ENCODE measurements at regions not wholly inside any gene's neighbourhood (a gene's known extent, or its start where the extent isn't known, plus 50 kb on each side); places are given as distances from the start of the nearest gene placed in this dataset.

- POLR2A ChIA-PET: no interaction called here
- Mint-ChIP-seq H3K27ac (no peak overlapping the region), H3K4me3 (no peak overlapping the region), H3K27me3 (no peaks in the 10 kb centered on the region), H3K9me3 (ENCODE audit: insufficient read depth) (no peaks in the 10 kb centered on the region), H3K4me1 (no peaks in the 10 kb centered on the region)
- no peak overlapping the region for H3K27ac ChIP-seq (ENCODE audit: low read length in 2 of 2)
- H3K9ac ChIP-seq (ENCODE audit: low read length): no peak overlapping the region
- no peak overlapping the region for H3K4me3 ChIP-seq (ENCODE audit: control extremely low read depth in 1 of 5, extremely low read depth in 1 of 5, insufficient read depth in 1 of 5, low read depth in 2 of 5, low read length in 4 of 5)
- no peaks in the 10 kb centered on the region for H3K4me1 ChIP-seq (ENCODE audit: control insufficient read depth in 2 of 2, insufficient read depth in 2 of 2, low read length in 2 of 2)
- no peak for ATAC-seq (ENCODE audit: low read depth)
- H3K36me3 ChIP-seq (replicated peaks in 1 of 2; ENCODE audit: control extremely low read depth in 1 of 2, control insufficient read depth in 1 of 2, extremely low read depth in 1 of 2, insufficient read depth in 2 of 2, low read length in 1 of 2): no peaks in the 10 kb centered on the region
- H2AFZ ChIP-seq (ENCODE audit: insufficient read depth, low read depth, low read length, poor library complexity, severe bottlenecking): no peak overlapping the region
- H3K79me2 ChIP-seq (ENCODE audit: control insufficient read depth, insufficient read depth, low read length): no peaks in the 10 kb centered on the region
- no peak for DNase-seq
- H3K27me3 ChIP-seq (replicated peaks in 1 of 4; ENCODE audit: control extremely low read depth in 1 of 4, control insufficient read depth in 3 of 4, insufficient read depth in 4 of 4, low read length in 3 of 4): no peaks in the 10 kb centered on the region
- no peak overlapping the region for H3K4me2 ChIP-seq (replicated peaks; ENCODE audit: low read depth, low read length, poor library complexity, severe bottlenecking)
- no peaks in the 10 kb centered on the region for H3K9me3 ChIP-seq (ENCODE audit: control extremely low read depth in 1 of 3, control insufficient read depth in 2 of 3, insufficient read depth in 1 of 3, low read length in 2 of 3)
- CTCF ChIA-PET: no interaction called here
- H4K20me1 ChIP-seq (ENCODE audit: control insufficient read depth, insufficient read depth, low read length, poor library complexity, severe bottlenecking): no peaks in the 10 kb centered on the region
- intact Hi-C loops (cut with micrococcal nuclease): no loop called here
- TF ChIP-seq EZH2 (IDR thresholded peaks at IDR 0.05; ENCODE audit: borderline replicate concordance, insufficient read depth, low read depth, low read length, poor library complexity, severe bottlenecking) (no peak), CTCF (IDR thresholded peaks at IDR 0.05) (no peak)
Measured at GRCh38 chr3:152094406-152094805, 174.3 kb upstream of the MBNL1 start.

GRCh38 chr3:152095472-152095871 lies 173.3 kb upstream of the MBNL1 start:
- POLR2A ChIA-PET: no interaction called here
- TF ChIP-seq CTCF (IDR thresholded peaks at IDR 0.05) (no peak), EZH2 (IDR thresholded peaks at IDR 0.05; ENCODE audit: borderline replicate concordance, insufficient read depth, low read depth, low read length, poor library complexity, severe bottlenecking) (no peak)
- H3K79me2 ChIP-seq (ENCODE audit: control insufficient read depth, insufficient read depth, low read length): no peaks in the 10 kb centered on the region
- no peak overlapping the region for H3K4me3 ChIP-seq (ENCODE audit: control extremely low read depth in 1 of 5, extremely low read depth in 1 of 5, insufficient read depth in 1 of 5, low read depth in 2 of 5, low read length in 4 of 5)
- Mint-ChIP-seq H3K4me1 (no peaks in the 10 kb centered on the region), H3K4me3 (no peak overlapping the region), H3K9me3 (ENCODE audit: insufficient read depth) (no peaks in the 10 kb centered on the region), H3K27ac (no peak overlapping the region), H3K27me3 (no peaks in the 10 kb centered on the region)
- H3K9ac ChIP-seq (ENCODE audit: low read length): no peak overlapping the region
- H3K4me1 ChIP-seq (ENCODE audit: control insufficient read depth in 2 of 2, insufficient read depth in 2 of 2, low read length in 2 of 2): no peaks in the 10 kb centered on the region
- intact Hi-C loops (cut with micrococcal nuclease): no loop called here
- no peak for ATAC-seq (ENCODE audit: low read depth)
- no peaks in the 10 kb centered on the region for H3K9me3 ChIP-seq (ENCODE audit: control extremely low read depth in 1 of 3, control insufficient read depth in 2 of 3, insufficient read depth in 1 of 3, low read length in 2 of 3)
- H2AFZ ChIP-seq (ENCODE audit: insufficient read depth, low read depth, low read length, poor library complexity, severe bottlenecking): no peak overlapping the region
- H3K36me3 ChIP-seq (replicated peaks in 1 of 2; ENCODE audit: control extremely low read depth in 1 of 2, control insufficient read depth in 1 of 2, extremely low read depth in 1 of 2, insufficient read depth in 2 of 2, low read length in 1 of 2): no peaks in the 10 kb centered on the region
- no peak overlapping the region for H3K27ac ChIP-seq (ENCODE audit: low read length in 2 of 2)
- DNase-seq: no peak
- no peak overlapping the region for H3K4me2 ChIP-seq (replicated peaks; ENCODE audit: low read depth, low read length, poor library complexity, severe bottlenecking)
- H4K20me1 ChIP-seq (ENCODE audit: control insufficient read depth, insufficient read depth, low read length, poor library complexity, severe bottlenecking): no peaks in the 10 kb centered on the region
- CTCF ChIA-PET: interaction anchor here (1.6 kb wide), 1 partner anchor 17 kb away, joined by 3 read pairs; no protein-coding TSS in a partner anchor
- H3K27me3 ChIP-seq (replicated peaks in 1 of 4; ENCODE audit: control extremely low read depth in 1 of 4, control insufficient read depth in 3 of 4, insufficient read depth in 4 of 4, low read length in 3 of 4): no peaks in the 10 kb centered on the region

All from B cell (primary cell).